ENCODE measurements at regions not wholly inside any gene's neighbourhood (a gene's known extent, or its start where the extent isn't known, plus 50 kb on each side); places are given as distances from the start of the nearest gene placed in this dataset.

DNA sequence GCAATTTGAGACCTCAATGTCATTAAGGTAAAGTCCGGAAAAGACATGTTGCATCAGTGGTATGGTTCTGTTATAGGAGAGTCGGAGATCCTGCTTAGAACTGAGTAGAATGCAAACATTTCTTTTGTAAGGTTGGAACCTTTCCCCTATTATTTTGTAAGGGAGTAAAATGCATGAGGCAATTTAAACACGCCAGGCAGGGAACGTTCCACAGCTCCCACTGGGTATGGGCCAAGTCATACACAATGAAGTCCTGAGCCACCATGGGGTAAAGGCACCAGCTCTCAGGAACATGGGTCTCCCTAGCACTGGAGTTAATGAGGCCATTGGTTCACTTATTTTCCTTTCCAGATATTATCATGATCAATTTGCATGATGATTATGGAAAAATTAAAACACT, 116.6 kb upstream of the NR2F2 start (continued):
- TF ChIP-seq SAP30 (IDR thresholded peaks at IDR 0.05; ENCODE audit: insufficient read depth, insufficient replicate concordance, low read length) (no peak), SUZ12 (IDR thresholded peaks at IDR 0.05; ENCODE audit: low read length) (no peak), FOSL1 (IDR thresholded peaks at IDR 0.05; ENCODE audit: insufficient read depth, low read depth, low read length) (no peak), CTBP2 (IDR thresholded peaks at IDR 0.05; ENCODE audit: borderline replicate concordance, insufficient read depth, insufficient read length, low read length) (no peak), BCL11A (IDR thresholded peaks at IDR 0.05; ENCODE audit: low read depth in 2 of 2, low read length in 2 of 2) (no peak), HDAC2 (IDR thresholded peaks at IDR 0.05; ENCODE audit: borderline replicate concordance in 1 of 2, low read depth in 2 of 2, low read length in 2 of 2) (no peak), PHF8 (conservative IDR thresholded peaks at IDR 0.05; ENCODE audit: low read depth, low read length) (no peak), TAF7 (optimal IDR thresholded peaks at IDR 0.05; ENCODE audit: borderline replicate concordance, low read depth, low read length) (no peak), SP1 (IDR thresholded peaks at IDR 0.05; ENCODE audit: low read depth, low read length) (no peak), YY1 (IDR thresholded peaks at IDR 0.05; ENCODE audit: low read depth, low read length) (no peak), SP2 (IDR thresholded peaks at IDR 0.05; ENCODE audit: low read length) (no peak), POLR2A (IDR thresholded peaks at IDR 0.05; ENCODE audit: control extremely low read depth in 1 of 2, low read depth in 2 of 2, low read length in 2 of 2) (no peak), ZNF274 (IDR thresholded peaks at IDR 0.05; ENCODE audit: borderline replicate concordance, extremely low read depth, low read length) (no peak)
- TF ChIP-seq, protein P1, sequence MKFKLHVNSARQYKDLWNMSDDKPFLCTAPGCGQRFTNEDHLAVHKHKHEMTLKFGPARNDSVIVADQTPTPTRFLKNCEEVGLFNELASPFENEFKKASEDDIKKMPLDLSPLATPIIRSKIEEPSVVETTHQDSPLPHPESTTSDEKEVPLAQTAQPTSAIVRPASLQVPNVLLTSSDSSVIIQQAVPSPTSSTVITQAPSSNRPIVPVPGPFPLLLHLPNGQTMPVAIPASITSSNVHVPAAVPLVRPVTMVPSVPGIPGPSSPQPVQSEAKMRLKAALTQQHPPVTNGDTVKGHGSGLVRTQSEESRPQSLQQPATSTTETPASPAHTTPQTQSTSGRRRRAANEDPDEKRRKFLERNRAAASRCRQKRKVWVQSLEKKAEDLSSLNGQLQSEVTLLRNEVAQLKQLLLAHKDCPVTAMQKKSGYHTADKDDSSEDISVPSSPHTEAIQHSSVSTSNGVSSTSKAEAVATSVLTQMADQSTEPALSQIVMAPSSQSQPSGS (IDR thresholded peaks at IDR 0.05; ENCODE audit: low read length), result no peak
- TF ChIP-seq, protein P2, sequence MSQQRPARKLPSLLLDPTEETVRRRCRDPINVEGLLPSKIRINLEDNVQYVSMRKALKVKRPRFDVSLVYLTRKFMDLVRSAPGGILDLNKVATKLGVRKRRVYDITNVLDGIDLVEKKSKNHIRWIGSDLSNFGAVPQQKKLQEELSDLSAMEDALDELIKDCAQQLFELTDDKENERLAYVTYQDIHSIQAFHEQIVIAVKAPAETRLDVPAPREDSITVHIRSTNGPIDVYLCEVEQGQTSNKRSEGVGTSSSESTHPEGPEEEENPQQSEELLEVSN (IDR thresholded peaks at IDR 0.05), result no peak
- TF ChIP-seq, protein P3, sequence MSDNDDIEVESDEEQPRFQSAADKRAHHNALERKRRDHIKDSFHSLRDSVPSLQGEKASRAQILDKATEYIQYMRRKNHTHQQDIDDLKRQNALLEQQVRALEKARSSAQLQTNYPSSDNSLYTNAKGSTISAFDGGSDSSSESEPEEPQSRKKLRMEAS (IDR thresholded peaks at IDR 0.05), result no peak

Data from H1 (cell line).